GM06990 (cell line): ENCODE measurements at regions not wholly inside any gene's neighbourhood (a gene's known extent, or its start where the extent isn't known, plus 50 kb on each side); places are given as distances from the start of the nearest gene placed in this dataset.

Experiments used
- DNase-seq: peaks from one replicate; pipeline ENCODE4 v3.0.0-alpha.2; 2011; ENCODE audit not compliant: insufficient read length; ENCODE audit errors: extremely low read depth
- H3K27me3 ChIP-seq: replicated peaks from 2 replicates; pipeline ENCODE4 v1.6.0; 2011; ENCODE audit warnings: low read length; ENCODE audit not compliant: control insufficient read depth, insufficient read depth
- H3K36me3 ChIP-seq: 2 replicates; pipeline ENCODE4 v1.5.1; 2011; ENCODE audit warnings: low read length; ENCODE audit not compliant: control insufficient read depth, insufficient read depth
- H3K4me3 ChIP-seq: replicated peaks from 2 replicates; pipeline ENCODE4 v1.5.1; 2011; ENCODE audit warnings: low read depth, mild to moderate bottlenecking, control low read depth, low read length
- CTCF ChIP-seq: IDR thresholded peaks from 2 replicates; pipeline ENCODE4 v1.5.1; 2011; ENCODE audit warnings: low read length, control low read depth, mild to moderate bottlenecking, inconsistent platforms; ENCODE audit not compliant: insufficient read depth, poor library complexity, severe bottlenecking

GRCh38 chr14:71703477-71703876 lies 228.8 kb upstream of the RGS6 start:
- no peak for DNase-seq
- Histone ChIP-seq H3K4me3 (no peak overlapping the region), H3K36me3 (peaks cover 13% of the 10 kb centered on the region), H3K27me3 (no peaks in the 10 kb centered on the region)
- no peak for TF ChIP-seq CTCF

- no peak overlapping the region for H3K4me3 ChIP-seq
- peaks cover 13% of the 10 kb centered on the region for H3K36me3 ChIP-seq
- no peaks in the 10 kb centered on the region for H3K27me3 ChIP-seq
- no peak for DNase-seq
- no peak for TF ChIP-seq CTCF
Measured at GRCh38 chr14:71704210-71704609, 228.0 kb upstream of the RGS6 start.

- TF ChIP-seq CTCF, result no peak
Measured at GRCh38 chr14:71705460-71705859, 226.8 kb upstream of the RGS6 start.

GRCh38 chr14:71709076-71709475 lies 223.2 kb upstream of the RGS6 start:
- TF ChIP-seq CTCF, result no peak
- Histone ChIP-seq H3K4me3 (no peak overlapping the region), H3K27me3 (no peaks in the 10 kb centered on the region), H3K36me3 (peaks cover 10% of the 10 kb centered on the region)
- no peak for DNase-seq

More at GRCh38 chr14:71705460-71705859, 226.8 kb upstream of the RGS6 start:
- DNase-seq, result no peak
- Histone ChIP-seq H3K27me3 (no peaks in the 10 kb centered on the region), H3K4me3 (no peak overlapping the region), H3K36me3 (peaks cover 13% of the 10 kb centered on the region)

GRCh38 chr14:71709987-71710386 lies 222.2 kb upstream of the RGS6 start:
- H3K27me3 ChIP-seq, result no peaks in the 10 kb centered on the region
- no peak for DNase-seq
- TF ChIP-seq CTCF, result no peak
- H3K4me3 ChIP-seq, result no peak overlapping the region
- peaks cover 10% of the 10 kb centered on the region for H3K36me3 ChIP-seq

DNA sequence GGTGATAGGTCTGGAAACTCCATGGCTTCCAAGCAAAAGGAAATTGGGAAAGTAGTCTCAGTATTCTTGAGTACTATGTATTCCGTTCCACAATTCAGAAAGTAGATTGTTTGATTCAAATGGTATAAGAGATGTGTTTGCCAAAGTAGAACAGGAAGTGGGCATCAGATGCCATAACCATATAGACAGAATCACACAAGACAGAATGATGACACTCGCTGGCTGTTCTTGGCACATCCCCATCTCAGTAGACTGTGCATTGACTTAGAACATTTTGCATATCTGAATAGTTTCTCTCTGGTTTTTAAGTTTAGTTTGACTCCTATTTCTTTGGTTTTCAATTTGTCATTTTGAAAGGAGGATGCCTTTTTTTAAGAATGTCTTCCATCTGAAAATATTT lies 221.1 kb upstream of the RGS6 start:
- TF ChIP-seq CTCF, result no peak
- no peaks in the 10 kb centered on the region for H3K27me3 ChIP-seq
- DNase-seq, result no peak
- no peak overlapping the region for H3K4me3 ChIP-seq
- H3K36me3 ChIP-seq, result peaks cover 7% of the 10 kb centered on the region
